ENCODE measurements at regions not wholly inside any gene's neighbourhood (a gene's known extent, or its start where the extent isn't known, plus 50 kb on each side); places are given as distances from the start of the nearest gene placed in this dataset.

DNA sequence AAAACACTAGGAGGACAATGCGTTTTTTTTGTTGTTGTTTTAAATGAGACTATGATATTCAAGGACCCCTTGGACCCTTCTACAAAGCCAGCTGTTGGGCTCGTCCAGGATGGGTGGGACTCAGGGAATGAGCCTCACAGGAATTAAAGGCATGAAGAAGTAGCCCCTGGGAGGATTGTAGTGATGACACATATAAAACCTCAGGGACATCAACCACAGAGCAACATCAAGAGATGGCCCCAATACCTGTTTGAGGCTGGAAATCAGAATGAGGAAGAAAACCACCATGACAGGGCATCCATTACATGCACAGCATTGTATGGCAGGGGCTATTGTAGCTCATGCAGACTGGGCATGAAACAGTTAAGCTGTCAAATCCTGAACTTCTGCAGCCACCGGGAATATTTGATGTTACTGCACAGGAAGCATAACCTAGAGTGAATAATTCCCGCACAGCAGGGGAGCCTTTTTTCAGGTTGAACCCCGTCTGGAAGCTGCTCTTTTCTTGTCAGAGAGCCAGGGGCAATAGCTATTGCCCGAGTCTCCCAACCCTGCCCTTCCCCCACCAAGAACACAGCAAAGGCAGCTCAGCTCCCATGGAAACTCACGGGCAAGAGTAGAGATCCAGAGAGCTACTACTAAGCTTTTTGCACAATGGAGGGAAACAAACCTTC is 140.2 kb upstream of the FGGY start:
- no peak for DNase-seq

DNA sequence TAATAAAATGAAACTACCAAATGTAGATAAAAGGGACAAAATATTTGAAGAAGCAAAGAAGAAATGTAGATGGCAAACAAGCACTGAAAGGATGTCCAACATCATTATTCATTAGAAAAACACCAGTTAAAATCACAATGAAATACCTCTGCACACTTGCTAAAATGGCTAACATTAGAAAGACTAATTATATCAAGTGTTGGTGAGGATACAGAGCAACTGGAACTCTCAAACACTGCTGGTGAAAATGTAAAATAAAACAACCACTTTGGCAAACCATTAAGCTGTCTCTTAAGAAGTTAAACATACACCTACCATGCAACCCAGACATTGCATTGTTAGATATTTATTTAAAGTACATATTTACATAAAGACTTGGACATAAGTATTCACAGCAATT is 138.6 kb upstream of the FGGY start:
- DNase-seq: no peak

DNA sequence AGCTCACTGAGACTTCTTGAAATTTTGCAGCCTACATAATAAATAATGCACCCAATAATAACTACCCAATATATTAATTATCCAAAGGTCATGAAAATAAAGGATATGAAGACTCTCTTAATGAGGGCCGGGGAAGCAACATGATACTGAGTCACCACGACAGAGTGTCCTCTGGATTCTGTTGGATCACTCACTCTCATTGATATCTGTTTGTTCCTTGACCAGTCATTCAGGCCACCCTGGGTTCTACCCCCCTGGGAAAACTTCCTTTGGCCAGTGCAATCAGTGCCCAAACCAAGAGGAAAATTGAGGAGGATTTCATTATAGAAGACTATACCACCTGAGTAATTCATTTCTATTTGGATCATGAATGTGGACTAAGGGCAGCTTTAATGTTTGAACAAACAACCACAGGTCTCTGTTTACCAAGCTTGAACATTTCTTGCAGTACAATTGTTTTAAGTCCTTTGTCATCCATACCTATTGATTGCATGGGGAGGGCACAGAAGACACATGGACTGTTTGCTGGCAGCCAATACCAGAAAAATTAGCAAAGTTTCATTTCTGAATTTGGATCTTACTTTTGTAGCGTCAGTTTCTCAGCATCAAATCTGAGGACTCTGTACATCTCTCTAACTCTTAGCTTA is 137.2 kb upstream of the FGGY start:
- no peak for DNase-seq

DNA sequence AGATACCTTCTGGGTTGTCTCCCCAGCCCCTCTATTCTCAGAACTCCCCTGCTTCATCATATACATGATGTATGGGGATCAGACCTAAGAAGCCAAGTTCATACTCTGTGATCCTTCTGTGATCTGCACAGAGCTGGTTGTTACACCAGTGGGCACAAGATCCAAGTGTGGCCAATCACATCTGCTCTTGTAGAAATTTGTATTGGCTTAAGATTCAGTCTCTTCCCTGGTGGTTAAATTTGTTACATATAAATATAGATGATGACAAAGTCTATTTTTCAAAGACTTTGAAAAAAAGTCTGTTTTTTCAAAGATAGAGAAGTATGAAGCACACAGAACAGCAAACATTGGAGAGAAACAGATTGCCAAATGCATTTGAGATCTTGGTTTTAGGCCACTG is 135.8 kb upstream of the FGGY start:
- no peak for DNase-seq

DNA sequence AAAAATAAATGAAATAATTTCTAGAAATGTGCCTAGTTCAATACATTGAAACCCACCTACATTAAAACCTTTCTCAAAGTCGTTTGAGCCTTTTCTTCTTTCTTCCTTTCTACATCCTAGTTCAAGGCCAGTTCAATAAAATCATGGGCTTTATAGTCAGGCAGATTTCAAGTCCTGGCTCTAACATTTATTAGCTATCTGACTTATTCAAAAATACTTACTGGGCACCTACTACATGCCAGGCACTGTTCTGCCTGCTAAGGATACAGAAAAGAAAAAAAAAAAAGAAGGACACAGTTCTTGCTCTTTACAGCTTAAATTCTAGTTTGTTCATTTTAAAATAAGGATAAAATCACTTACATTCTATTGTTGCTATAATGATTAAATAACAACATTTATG is 134.2 kb upstream of the FGGY start:
- DNase-seq: no peak

DNA sequence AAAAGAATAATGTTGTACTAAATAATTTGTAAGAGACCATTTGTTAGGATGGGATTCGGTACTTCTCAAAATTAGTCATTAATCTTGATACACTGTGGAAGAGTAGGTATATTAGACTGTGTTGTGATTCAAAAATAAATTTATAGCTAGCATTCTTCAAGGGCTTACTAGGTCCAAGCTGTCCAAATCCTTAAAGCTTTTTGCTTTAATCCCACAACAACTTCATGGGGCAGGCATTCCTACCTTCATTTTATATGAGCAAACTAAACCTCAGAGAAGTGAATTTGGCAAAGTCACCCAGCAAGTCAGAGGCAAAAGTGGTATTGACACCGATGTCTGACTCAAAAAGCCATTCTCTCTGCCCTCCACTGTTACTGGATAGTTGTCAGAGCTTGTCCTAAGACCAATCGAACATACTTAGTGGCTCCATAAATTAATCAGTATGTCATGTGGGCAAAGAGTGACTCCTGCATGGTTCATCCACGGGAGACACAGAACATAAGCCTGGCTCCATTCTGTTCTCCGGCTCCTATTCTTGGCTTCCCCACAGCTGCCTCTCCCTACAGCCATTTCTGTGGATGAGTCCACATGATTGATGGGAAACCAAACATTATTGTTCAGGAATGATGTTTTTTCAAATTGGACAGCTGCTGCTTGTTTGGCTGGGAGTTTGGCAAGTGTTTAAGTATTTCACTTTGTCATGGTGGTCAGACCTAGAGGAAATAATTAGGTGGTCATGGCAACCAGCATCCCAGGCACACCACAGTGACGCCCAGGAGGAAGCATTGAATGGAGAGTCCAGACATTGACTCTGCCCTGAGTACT is 133.4 kb upstream of the FGGY start:
- no peak for DNase-seq

DNA sequence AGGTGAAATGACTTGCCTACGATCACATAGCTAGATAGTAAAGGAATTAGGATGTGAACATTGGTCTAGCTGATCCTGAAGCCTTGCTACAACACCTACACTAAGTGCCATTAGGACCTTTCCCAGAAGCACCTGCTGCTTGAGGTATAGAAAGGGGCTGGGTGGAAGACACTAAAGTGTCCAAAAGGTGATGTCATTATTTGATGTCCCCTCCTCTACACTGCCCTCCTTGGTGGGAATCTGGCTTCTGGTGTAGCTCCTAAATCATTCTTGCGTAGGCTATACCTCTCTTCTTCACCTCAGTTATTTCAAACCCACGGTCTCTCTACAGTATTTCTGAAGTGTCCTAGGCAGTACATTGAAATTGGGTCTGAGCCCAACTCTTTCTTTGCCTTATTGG is 132.5 kb upstream of the FGGY start:
- DNase-seq: no peak

DNA sequence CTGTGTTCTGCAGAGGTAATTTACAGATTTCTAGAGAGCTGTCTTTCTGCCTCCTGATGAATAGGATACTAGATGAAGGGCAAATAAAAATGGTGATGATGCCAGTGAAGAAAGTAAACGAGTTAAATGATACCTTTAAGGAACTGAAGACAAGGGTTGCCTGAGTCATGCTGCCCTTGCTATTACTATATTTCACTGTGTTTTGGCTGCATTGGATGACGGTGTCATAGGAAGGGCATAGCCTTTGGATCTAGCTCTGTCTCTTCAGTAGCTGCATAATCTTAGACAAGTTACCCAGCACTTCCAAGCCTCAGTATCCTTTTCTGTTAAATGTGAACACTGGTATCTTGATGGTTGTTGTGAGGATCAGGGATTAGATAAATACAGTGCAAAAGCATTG is 131.5 kb upstream of the FGGY start:
- DNase-seq: no peak

DNA sequence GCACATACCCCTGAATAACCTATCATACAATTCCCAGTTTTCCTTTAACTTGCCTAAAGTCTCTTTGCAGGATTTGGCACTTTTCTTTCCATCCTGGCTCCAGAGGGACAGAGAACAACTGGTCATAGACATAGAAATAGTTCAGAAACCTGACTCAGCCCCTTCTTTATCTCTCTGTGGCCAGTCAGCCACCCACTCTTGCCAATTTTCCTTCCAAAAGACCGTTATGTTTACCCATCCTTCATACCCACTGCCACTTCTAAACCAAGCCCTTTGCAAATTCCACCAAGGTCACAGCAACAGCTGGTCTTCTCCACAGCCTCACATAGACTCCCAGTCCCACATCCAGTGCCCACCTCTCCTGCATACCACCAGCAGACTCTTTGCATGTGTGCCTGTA is 127.2 kb upstream of the FGGY start:
- no peak for DNase-seq

DNA sequence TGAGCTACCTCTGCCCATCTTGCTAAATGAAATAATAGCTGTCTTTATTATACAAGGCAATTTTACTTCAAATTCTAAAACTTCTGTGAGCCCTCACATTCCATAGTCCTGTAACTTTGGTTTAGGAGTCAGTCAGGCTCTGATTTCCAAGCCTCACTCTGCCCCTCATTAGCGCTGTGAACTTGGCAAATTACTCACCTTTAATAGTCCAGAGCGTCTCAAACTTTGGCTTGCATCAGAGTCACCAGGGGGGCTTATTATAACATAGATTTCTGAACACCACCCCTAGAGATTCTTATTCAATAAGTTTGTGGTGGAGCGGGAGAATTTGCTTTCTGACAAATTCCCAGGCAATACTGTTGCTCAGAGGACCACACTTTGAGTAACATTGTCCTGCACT is 126.2 kb upstream of the FGGY start:
- no peak for DNase-seq

DNA sequence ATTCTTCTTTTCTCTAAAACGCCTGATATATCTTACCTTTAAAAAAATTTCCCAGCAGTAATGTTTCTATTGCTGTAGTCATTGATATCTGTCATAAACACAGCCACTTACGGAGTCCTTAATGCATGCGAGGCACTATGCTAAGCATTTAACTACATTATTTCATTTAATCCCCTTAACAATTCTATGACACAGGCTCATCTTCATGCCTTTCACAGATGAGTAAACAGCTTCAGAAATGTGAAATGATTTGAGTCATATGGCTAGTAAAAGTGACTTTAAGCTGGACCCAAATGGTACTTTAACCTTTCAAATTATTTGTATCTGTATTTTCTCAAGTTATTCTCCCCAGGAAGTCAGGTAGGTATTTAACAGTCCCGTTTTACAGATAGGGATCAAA is 125.1 kb upstream of the FGGY start:
- DNase-seq: no peak

DNA sequence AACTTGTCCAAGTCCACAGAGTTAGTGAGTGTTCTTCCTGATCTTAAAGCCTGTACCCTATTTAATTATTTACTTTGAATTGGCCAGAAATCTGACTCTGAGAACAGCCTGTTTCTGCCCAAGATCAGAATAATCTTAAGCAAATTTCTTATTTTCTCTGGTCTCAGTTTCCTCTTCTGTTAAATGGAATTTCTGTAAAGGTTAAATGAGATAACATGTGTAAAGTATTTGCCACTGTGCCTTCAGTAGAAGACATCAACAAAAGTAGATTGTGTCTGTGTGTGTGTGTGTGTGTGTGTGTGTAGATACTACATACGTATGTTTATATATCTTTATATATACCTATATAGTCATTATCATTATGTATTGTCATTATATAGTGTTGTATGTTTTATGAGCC is 124.2 kb upstream of the FGGY start:
- no peak for DNase-seq

DNA sequence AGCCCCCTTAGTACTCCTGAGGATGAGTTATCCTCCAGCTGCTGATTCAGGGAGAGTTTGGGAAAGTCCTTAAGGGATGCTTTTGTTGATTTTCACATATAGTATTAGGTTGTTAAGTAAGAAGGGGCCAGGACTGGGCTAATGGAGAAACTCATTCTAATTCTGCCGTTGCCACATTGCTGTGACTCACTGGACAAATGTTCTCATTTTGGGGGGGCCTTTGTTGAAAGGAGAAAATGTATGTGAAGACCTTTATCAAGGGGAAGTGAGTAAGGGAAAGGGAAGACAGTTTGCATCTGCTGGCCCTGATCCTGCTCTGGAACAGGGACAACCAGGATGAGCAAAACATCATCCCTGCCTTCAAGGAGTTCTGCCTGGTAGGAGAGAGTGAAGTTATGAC is 123.2 kb upstream of the FGGY start:
- DNase-seq: no peak

DNA sequence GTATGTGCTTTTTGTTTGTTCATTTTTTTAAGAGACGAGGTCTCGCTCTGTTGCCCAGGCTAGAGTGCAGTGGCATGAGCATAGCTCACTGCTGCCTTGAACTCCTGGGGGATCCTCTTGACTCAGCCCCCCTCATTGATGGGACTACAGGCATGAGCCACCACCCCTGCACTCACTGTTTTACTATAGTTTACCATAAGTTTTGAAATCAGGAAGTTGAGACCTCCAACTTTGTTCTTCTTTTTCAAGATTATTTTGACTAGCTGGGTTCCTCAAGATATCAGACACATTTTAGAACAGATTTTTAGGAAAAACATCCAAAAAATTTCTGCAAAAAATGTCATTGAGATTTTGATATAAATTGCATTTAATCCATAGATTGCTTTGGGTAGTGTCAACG is 120.4 kb upstream of the FGGY start:
- no peak for DNase-seq

DNA sequence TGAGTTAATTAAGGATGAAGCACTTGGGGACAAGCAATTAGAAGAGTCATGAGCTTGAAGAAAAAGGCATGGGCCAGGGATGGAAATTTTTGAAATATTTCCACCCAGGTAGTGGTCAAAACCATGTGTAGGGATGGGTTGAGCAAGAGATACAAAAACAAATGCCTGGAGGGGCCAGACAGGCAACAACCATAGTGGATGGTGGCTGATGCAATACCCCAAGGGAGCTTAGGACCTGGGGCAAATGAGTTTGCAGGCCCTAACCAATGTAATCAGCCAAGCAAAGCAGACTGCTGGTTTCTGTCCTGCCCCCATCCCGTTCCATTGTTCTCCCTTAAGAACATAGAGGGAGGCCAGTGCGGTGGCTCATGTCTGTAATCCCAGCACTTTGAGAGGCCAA is 119.1 kb upstream of the FGGY start:
- no peak for DNase-seq

DNA sequence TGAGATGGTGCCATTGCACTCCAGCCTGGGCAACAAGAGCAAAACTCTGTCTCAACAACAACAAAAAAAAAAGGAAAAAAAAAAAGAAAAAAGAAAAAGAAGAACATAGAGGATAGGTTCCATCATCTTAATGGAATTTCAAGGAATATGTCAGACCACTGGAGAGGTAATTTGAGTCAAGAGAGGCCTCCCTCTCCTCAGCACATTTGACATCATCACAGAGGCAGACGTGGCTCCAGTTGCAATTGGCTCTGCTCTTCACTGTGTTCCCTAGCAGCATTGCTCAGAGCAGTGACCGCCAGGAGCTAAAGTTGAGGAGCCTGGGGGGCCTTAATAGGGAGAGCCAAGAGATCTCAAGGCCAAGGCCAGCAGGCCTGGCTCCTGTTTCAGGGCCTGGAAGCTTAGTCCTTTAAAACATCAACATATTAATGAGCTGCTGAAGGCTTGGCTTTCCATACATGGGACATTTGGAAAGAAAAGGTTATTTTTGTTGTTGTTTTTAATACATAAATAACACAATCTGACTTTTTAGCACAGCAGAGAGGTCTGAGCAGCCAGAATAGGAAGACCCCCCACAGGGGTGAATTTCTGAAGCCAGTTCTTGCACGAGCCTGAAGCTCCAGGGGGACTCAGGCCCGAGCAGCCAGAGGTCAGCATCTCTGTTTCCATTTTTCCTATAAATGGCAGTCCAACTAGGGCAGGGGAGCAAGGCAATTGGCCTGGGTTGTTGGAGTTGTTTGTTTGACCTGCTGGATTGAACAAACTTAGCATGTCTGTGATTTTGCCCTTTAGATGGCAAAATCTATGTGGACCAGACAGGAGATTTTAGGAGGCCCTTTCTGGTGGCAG is 118.3 kb upstream of the FGGY start:
- no peak for DNase-seq

DNA sequence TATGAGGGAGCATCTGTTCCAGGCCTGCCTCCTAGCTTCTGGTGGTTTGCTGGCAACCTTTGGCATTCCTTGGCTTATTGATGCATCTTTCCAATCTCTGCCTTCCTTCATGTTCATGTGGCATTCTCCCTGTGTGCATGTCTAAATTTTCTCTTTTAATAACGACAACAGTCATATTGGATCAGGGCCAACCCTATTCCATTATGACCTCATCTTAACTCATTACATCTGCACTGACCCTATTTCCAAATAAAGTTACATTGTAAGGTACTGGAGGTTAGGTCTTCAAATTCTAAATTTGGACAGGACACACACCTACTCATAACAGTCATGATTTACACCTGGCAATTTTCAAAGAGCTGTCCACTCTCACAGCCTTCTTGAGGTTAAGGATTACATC is 117.2 kb upstream of the FGGY start:
- no peak for DNase-seq

DNA sequence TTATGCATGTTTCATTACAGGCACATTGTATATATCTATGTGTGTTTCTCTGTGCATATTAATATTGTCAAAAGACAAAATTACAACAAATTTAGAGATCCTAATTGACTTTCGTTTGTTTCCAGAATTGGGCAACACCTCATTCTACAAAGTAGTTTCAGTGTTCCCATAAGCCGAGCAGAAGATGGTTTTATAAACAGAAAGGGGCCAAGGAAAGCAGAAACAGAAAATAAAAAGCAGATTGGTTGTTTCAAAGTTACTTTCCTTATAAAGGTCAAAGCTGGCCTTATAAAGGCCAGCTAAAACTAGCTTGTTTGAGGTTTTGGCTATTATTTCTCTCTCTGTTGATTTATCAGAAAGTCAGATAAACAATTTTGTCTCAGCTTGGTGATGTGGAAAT is 116.2 kb upstream of the FGGY start:
- no peak for DNase-seq

DNA sequence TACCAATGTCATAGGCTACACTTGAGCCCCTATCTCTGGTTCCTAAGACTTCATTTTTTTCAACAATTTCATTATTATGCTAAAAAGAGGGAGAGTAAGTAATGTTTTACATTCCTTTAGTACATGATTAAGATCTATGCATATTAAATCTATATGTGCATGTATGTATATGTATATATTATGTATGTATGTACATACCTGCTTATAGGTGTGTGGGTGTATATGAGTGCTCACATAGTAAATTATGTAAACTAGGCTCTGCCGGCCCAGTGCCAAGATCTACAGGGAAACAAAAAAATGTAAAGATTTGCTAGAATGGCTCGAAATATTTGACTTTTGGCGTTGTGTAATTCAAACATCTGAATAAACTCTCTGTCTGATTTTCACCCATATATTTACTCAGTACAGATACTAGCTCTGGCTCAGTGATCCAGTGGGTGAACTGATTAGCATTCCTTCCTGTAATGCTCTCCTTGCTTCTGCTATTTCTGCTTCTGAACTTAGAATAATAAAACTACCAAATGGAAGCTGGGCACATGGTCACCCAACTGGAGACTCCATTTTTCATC is 113.1 kb upstream of the FGGY start:
- DNase-seq: no peak

DNA sequence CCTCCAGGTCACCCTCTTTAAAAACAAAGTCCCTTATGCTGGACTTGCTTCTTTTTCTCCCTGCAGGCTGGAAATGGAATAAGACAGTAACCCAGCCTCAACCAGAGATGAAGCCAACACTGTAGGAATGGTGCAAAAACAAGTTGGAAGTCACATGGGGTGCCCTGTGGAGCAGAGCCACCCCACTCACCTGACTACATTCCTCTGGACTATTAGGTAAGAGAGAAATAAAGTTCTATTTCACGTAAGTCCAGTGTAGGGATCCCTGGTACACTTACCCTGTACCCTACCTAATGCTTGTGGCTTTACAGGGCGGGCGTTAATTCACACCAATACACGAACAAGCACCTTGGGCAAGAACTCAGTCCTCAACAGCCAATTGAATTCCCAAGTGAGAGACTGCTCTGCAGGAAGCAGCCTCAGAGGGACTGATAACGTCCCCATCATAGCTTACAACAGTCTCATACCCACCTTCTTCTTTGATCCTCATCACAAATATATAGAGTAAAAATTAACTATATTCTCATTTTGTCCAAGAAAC is 112.5 kb upstream of the FGGY start:
- DNase-seq: no peak

DNA sequence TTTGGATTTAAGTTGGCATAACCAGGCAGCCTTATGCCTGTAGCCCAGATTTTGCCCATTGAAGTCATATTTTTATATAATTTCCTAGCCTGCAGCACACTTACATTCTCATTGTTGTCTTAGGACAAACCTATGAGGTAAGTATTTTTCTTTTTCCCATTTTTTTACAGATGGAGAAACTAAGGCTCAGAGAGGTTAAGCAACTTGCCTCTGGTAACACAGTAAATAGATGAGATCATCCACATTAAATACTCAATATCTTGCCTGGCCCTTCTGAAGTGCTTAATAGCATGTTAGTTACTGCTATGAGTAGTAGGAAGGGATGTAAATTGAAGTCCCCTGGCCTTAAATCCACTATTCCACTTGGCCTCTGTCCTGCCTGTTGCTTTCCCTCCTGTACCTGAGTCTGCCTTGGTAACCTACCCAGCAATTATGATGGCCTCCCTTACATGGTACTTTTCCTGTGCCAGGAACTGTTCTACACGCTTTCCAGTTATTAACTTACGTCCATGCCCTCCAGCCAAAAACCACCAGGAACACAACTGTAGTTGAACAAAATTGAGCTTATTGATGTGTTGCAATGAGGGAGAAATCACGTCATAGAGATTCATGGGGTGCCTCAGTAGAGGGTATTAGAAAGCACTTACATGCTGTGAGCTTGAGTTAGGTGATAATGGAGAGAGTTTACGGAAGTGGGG is 111.6 kb upstream of the FGGY start:
- no peak for DNase-seq

DNA sequence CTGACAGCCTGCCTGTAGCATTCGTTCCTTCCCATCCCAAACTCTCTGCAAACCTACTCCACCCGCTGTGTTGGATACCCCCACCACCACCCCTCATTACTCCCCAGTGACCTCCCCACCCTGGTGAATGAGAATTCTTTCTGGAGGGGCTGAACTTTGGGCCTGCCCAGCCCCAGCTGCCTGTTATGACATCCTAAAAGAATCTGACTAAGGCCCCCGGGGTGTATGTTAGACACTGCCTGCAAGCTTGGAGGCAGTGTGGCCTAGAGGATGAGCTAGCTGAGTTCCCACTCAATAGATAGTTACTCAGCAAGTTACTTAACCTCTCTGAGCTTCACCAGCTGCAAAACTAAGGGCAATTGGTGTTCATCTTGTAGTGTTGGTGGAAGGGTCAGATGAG is 110.2 kb upstream of the FGGY start:
- no peak for DNase-seq

Data from activated CD8-positive, alpha-beta memory T cell treated with anti-CD3 and anti-CD28 coated beads, Interleukin-2, amount 50 U/mL, for 4 hours (primary cell).